ENCODE measurements at regions not wholly inside any gene's neighbourhood (a gene's known extent, or its start where the extent isn't known, plus 50 kb on each side); places are given as distances from the start of the nearest gene placed in this dataset.

GRCh38 chr1:219365451-219365850, 191.8 kb downstream of the LYPLAL1 start:
- H3K4me3 ChIP-seq, result no peak overlapping the region
- ATAC-seq (ENCODE audit: insufficient number of reproducible peaks, low FRiP score, low read depth) (no peak), DNase-seq (ENCODE audit: low spot score) (no peak)
- H3K27ac ChIP-seq, result no peak overlapping the region
- no peaks in the 10 kb centered on the region for H3K9me3 ChIP-seq
- no peaks in the 10 kb centered on the region for H3K36me3 ChIP-seq
- H3K4me1 ChIP-seq (ENCODE audit: control insufficient read depth in 1 of 2, low read depth in 2 of 2), result no peaks in the 10 kb centered on the region
- H3K27me3 ChIP-seq (replicated peaks; ENCODE audit: insufficient read depth), result no peaks in the 10 kb centered on the region
- TF ChIP-seq CTCF (IDR thresholded peaks at IDR 0.05), result no peak

- TF ChIP-seq CTCF (IDR thresholded peaks at IDR 0.05), result no peak
- no peak overlapping the region for H3K27ac ChIP-seq
- no peaks in the 10 kb centered on the region for H3K4me1 ChIP-seq (ENCODE audit: control insufficient read depth in 1 of 2, low read depth in 2 of 2)
- no peaks in the 10 kb centered on the region for H3K36me3 ChIP-seq
- H3K4me3 ChIP-seq, result no peak overlapping the region
- H3K9me3 ChIP-seq, result no peaks in the 10 kb centered on the region
- H3K27me3 ChIP-seq (replicated peaks; ENCODE audit: insufficient read depth), result no peaks in the 10 kb centered on the region
- ATAC-seq (ENCODE audit: insufficient number of reproducible peaks, low FRiP score, low read depth) (no peak), DNase-seq (ENCODE audit: low spot score) (no peak)
Measured at GRCh38 chr1:219362702-219363101, 189.0 kb downstream of the LYPLAL1 start.

GRCh38 chr1:219359126-219359525, 185.4 kb downstream of the LYPLAL1 start:
- DNase-seq (ENCODE audit: low spot score), result no peak
- Histone ChIP-seq H3K27me3 (replicated peaks; ENCODE audit: insufficient read depth) (no peaks in the 10 kb centered on the region), H3K9me3 (no peaks in the 10 kb centered on the region), H3K4me1 (ENCODE audit: control insufficient read depth in 1 of 2, low read depth in 2 of 2) (no peaks in the 10 kb centered on the region), H3K4me3 (no peak overlapping the region), H3K36me3 (no peaks in the 10 kb centered on the region), H3K27ac (no peak overlapping the region)
- no peak for ATAC-seq (ENCODE audit: insufficient number of reproducible peaks, low FRiP score, low read depth)
- TF ChIP-seq CTCF (IDR thresholded peaks at IDR 0.05), result no peak

- Histone ChIP-seq H3K36me3 (no peaks in the 10 kb centered on the region), H3K9me3 (no peaks in the 10 kb centered on the region), H3K27ac (no peak overlapping the region), H3K4me3 (no peak overlapping the region), H3K4me1 (ENCODE audit: control insufficient read depth in 1 of 2, low read depth in 2 of 2) (no peaks in the 10 kb centered on the region), H3K27me3 (replicated peaks; ENCODE audit: insufficient read depth) (no peaks in the 10 kb centered on the region)
- no peak for TF ChIP-seq CTCF (IDR thresholded peaks at IDR 0.05)
- no peak for DNase-seq (ENCODE audit: low spot score)
- ATAC-seq (ENCODE audit: insufficient number of reproducible peaks, low FRiP score, low read depth), result no peak
Measured at GRCh38 chr1:219358080-219358479, 184.4 kb downstream of the LYPLAL1 start.

GRCh38 chr1:219354962-219355361, 181.3 kb downstream of the LYPLAL1 start:
- no peak for ATAC-seq (ENCODE audit: insufficient number of reproducible peaks, low FRiP score, low read depth)
- Histone ChIP-seq H3K4me3 (no peak overlapping the region), H3K9me3 (no peaks in the 10 kb centered on the region), H3K27ac (no peak overlapping the region), H3K36me3 (no peaks in the 10 kb centered on the region), H3K4me1 (ENCODE audit: control insufficient read depth in 1 of 2, low read depth in 2 of 2) (no peaks in the 10 kb centered on the region), H3K27me3 (replicated peaks; ENCODE audit: insufficient read depth) (no peaks in the 10 kb centered on the region)
- no peak for TF ChIP-seq CTCF (IDR thresholded peaks at IDR 0.05)
- DNase-seq (ENCODE audit: low spot score), result no peak

All from thoracic aorta (tissue), 2 donors.